GM23248 (cell line): ENCODE measurements at regions not wholly inside any gene's neighbourhood (a gene's known extent, or its start where the extent isn't known, plus 50 kb on each side); places are given as distances from the start of the nearest gene placed in this dataset.

Experiments
- DNase-seq: peaks from one replicate; pipeline ENCODE4 v3.0.0-alpha.2; 2015
- H2AFZ ChIP-seq: fragments of 200-600 bp; sonication (generic); 2 replicates; pipeline ENCODE4 v1.6.1; 2016; ENCODE audit warnings: antibody characterized with exemption
- H3F3A ChIP-seq: fragments of 200-600 bp; sonication (generic); 2 replicates; pipeline ENCODE4 v1.6.1; 2016; ENCODE audit warnings: mild to moderate bottlenecking, antibody characterized with exemption, mixed run types; ENCODE audit not compliant: insufficient read depth
- H3K27ac ChIP-seq: fragments of 200-600 bp; sonication (generic); 2 replicates; pipeline ENCODE4 v1.5.1; 2016; ENCODE audit warnings: mild to moderate bottlenecking
- H3K27me3 ChIP-seq: fragments of 200-600 bp; sonication (generic); replicated peaks from 2 replicates; pipeline ENCODE4 v1.6.1; 2016; ENCODE audit warnings: mild to moderate bottlenecking; ENCODE audit not compliant: insufficient read depth
- H3K36me3 ChIP-seq: fragments of 200-600 bp; sonication (generic); 2 replicates; pipeline ENCODE4 v1.6.1; 2016; ENCODE audit warnings: low read depth, mild to moderate bottlenecking
- H3K4me1 ChIP-seq: fragments of 200-600 bp; sonication (generic); 2 replicates; pipeline ENCODE4 v1.6.1; 2016; ENCODE audit warnings: mild to moderate bottlenecking; ENCODE audit not compliant: insufficient read depth
- H3K4me2 ChIP-seq: fragments of 200-600 bp; sonication (generic); one replicate; pipeline ENCODE4 v1.6.1; 2016; ENCODE audit warnings: mild to moderate bottlenecking; ENCODE audit not compliant: unreplicated experiment
- H3K4me3 ChIP-seq: fragments of 200-600 bp; sonication (generic); 2 replicates; pipeline ENCODE4 v1.5.1; 2016; ENCODE audit warnings: mild to moderate bottlenecking
- H3K79me2 ChIP-seq: fragments of 200-600 bp; sonication (generic); 2 replicates; pipeline ENCODE4 v1.6.1; 2016; ENCODE audit warnings: mild to moderate bottlenecking; ENCODE audit not compliant: insufficient read depth
- H3K9ac ChIP-seq: fragments of 200-600 bp; sonication (generic); 2 replicates; pipeline ENCODE4 v1.6.1; 2016; ENCODE audit warnings: mild to moderate bottlenecking
- H3K9me2 ChIP-seq: fragments of 200-600 bp; sonication (generic); 2 replicates; pipeline ENCODE4 v1.6.1; 2016; ENCODE audit warnings: mixed run types, mild to moderate bottlenecking, moderate library complexity; ENCODE audit not compliant: insufficient read depth
- H3K9me3 ChIP-seq: fragments of 200-600 bp; sonication (generic); one replicate; pipeline ENCODE4 v1.6.1; 2017; ENCODE audit warnings: low read depth
- H4K20me1 ChIP-seq: fragments of 200-600 bp; sonication (generic); 2 replicates; pipeline ENCODE4 v1.6.0; 2016; ENCODE audit not compliant: insufficient read depth
- EZH2 ChIP-seq: fragments of 200-600 bp; sonication (generic); IDR thresholded peaks from 2 replicates; pipeline ENCODE4 v1.6.1; 2018; ENCODE audit warnings: antibody characterized with exemption, mild to moderate bottlenecking; ENCODE audit not compliant: insufficient read depth, poor library complexity, severe bottlenecking
- EZH2phosphoT487 ChIP-seq: fragments of 200-600 bp; sonication (generic); IDR thresholded peaks from 2 replicates; pipeline ENCODE4 v1.6.1; 2018; ENCODE audit warnings: antibody characterized with exemption, moderate library complexity, mild to moderate bottlenecking, low read depth; ENCODE audit not compliant: insufficient read depth
- WGBS, 2 experiments: methylation state at CpG; one replicate each; pipeline ENCODE4 v1.1.6; 2015 to 2017; ENCODE audit warnings: low lambda C conversion rate in 2 of 2, low coverage in 1 of 2; ENCODE audit errors: missing lambda C conversion rate in 2 of 2; 5-methylcytosine and 5-hydroxymethylcytosine counted together
- in situ Hi-C: fragments of 300-500 bp; cut with MboI; formaldehyde crosslinking; loops from 2 replicates; pipeline ENCODE4 v1.15.0; 2020

DNA sequence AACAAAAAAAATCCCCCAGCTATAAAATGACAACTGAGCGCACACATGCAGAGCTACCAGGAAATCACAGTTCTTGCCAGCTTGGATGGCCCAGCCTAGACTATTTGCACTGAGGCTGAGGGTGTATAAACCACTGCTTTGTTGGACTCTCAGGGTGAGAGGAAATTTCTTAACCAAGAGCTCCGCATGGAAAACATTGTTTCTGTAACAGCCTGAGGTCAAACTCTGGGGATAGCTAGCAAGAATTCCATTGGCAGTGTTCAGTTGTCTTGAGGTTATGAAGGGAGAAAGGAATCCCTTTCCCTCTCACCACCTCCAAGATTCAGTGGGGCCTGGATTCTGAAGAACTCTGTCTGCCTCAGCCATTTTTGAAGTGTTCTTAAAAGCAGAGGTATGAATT lies 360.0 kb downstream of the OSTF1 start:
- DNase-seq, result peak; percentile 6
- in situ Hi-C loops, result no loop called here

DNA sequence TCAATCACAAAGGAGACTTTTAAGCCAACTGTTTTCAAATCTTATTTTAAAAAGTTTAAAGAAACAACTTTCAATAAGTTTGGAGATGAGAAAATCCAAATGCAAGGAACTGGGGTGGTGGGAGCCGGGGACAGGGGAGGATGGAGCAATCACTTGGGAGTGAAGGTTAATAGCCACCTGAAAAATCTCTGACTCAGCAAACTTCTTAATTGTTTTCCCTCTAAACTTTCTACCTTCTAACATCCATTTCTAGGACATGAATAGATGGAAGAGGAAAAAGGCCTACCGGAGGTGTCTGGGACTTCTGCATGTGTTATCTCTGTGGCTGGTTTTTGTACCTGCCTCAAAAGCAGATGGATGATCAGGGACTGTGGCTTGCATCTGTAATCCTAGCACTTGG lies 360.6 kb downstream of the OSTF1 start:
- Histone ChIP-seq H3K4me1 (no peaks in the 10 kb centered on the region), H2AFZ (no peak overlapping the region), H3K79me2 (no peaks in the 10 kb centered on the region), H3F3A (no peaks in the 10 kb centered on the region), H4K20me1 (no peaks in the 10 kb centered on the region), H3K9ac (no peak overlapping the region), H3K4me3 (no peak overlapping the region), H3K9me2 (no peaks in the 10 kb centered on the region), H3K9me3 (no peaks in the 10 kb centered on the region), H3K36me3 (no peaks in the 10 kb centered on the region), H3K4me2 (no peak overlapping the region), H3K27ac (no peak overlapping the region), H3K27me3 (no peaks in the 10 kb centered on the region)
- TF ChIP-seq EZH2 (no peak), EZH2phosphoT487 (no peak)
- WGBS, 2 experiments, result 45 to 63% methylated on average over 2 of the region's 2 CpGs
- in situ Hi-C loops, result no loop called here
- DNase-seq, result no peak

More for the DNA sequence above, 360.0 kb downstream of the OSTF1 start:
- Histone ChIP-seq H3K27ac (no peak overlapping the region), H3K9ac (no peak overlapping the region), H3K36me3 (no peaks in the 10 kb centered on the region), H3K9me3 (no peaks in the 10 kb centered on the region), H3K27me3 (no peaks in the 10 kb centered on the region), H3K4me1 (no peaks in the 10 kb centered on the region), H3K4me3 (no peak overlapping the region), H2AFZ (no peak overlapping the region), H3K4me2 (no peak overlapping the region), H3K9me2 (no peaks in the 10 kb centered on the region), H4K20me1 (no peaks in the 10 kb centered on the region), H3F3A (no peaks in the 10 kb centered on the region), H3K79me2 (no peaks in the 10 kb centered on the region)
- TF ChIP-seq EZH2phosphoT487 (no peak), EZH2 (no peak)
- WGBS, 2 experiments, result 2 to 3% methylated on average over 2 of the region's 2 CpGs

DNA sequence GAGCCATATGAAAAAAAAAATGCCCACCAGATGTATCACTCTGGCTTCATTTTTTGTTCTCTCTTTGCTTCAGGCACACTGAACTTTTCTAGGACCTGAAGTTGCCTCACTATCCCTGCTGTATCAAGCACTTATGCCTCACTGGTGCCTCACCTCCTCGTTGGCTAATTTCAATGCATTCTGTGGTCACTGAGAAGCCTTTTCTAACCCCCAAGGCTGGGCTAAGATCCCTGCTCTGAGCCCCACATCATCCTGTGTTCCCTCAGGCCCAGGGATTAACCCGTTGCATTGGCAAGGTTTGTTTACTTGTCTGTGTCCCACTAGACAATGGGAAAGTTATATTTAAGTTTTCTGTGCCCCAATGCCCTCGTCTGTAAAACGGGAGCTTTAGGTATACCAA lies 362.7 kb downstream of the OSTF1 start:
- Histone ChIP-seq H3K4me1 (no peaks in the 10 kb centered on the region), H3K4me3 (no peak overlapping the region), H3K27ac (no peak overlapping the region), H3K9me3 (no peaks in the 10 kb centered on the region), H3K9ac (no peak overlapping the region), H2AFZ (no peak overlapping the region), H3K9me2 (no peaks in the 10 kb centered on the region), H3F3A (no peaks in the 10 kb centered on the region), H3K4me2 (no peak overlapping the region), H3K36me3 (no peaks in the 10 kb centered on the region), H4K20me1 (no peaks in the 10 kb centered on the region), H3K27me3 (no peaks in the 10 kb centered on the region), H3K79me2 (no peaks in the 10 kb centered on the region)
- 1 to 2% methylated on average over 4 of the region's 4 CpGs for WGBS, 2 experiments
- DNase-seq, result peak; percentile 2
- TF ChIP-seq EZH2phosphoT487, result no peak
- TF ChIP-seq EZH2, result no peak
- in situ Hi-C loops, result no loop called here

DNA sequence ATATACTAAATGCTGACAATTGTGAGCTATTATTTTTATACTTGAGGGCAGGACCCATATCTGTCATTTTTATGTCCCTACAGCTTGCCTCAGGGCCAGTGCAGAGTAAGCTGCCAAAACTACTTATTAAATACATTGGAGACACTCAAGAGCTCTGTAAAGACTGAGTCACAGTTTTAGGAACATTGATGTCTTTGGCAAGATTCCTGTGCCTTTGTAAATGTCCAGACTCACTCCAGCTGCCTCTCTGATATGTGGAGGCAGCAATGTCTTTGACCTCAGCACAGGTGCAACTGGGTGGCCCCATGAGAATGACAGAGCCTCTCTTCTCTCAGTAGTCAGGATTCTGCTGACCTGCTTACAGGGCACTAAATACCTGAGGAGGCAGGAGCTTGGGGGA lies 363.2 kb downstream of the OSTF1 start:
- Histone ChIP-seq H3K27ac (no peak overlapping the region), H4K20me1 (no peaks in the 10 kb centered on the region), H3K9me2 (no peaks in the 10 kb centered on the region), H3F3A (no peaks in the 10 kb centered on the region), H2AFZ (no peak overlapping the region), H3K4me2 (no peak overlapping the region), H3K9ac (no peak overlapping the region), H3K79me2 (no peaks in the 10 kb centered on the region), H3K9me3 (no peaks in the 10 kb centered on the region), H3K36me3 (no peaks in the 10 kb centered on the region), H3K27me3 (no peaks in the 10 kb centered on the region), H3K4me1 (no peaks in the 10 kb centered on the region), H3K4me3 (no peak overlapping the region)
- TF ChIP-seq EZH2 (no peak), EZH2phosphoT487 (no peak)
- peak; percentile 4 for DNase-seq
- in situ Hi-C loops, result no loop called here

DNA sequence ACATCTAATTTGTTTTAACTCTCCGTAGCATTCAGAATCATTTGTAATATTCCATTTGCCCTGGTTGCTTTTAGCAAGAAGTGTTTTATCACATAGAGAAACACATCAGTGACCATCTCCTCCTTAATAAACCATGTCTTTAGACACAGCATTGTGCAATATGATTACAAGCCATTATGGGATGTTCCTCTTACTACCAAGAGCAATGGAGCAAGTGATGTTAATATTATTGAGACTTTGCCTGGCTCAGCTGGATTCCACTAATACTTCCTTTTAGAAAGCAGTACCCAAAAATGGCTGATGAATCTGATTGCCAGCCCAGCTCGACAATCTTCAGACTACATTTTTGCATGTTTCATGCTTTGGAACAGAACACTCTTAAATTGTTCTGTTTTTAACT lies 364.2 kb downstream of the OSTF1 start:
- WGBS, 2 experiments, result 0 to 2% methylated on average over 2 of the region's 2 CpGs
- DNase-seq, result no peak
- TF ChIP-seq EZH2phosphoT487, result no peak
- TF ChIP-seq EZH2, result no peak

More for the DNA sequence above, 364.2 kb downstream of the OSTF1 start:
- H3F3A ChIP-seq, result no peaks in the 10 kb centered on the region
- H3K9me2 ChIP-seq, result no peaks in the 10 kb centered on the region
- H3K79me2 ChIP-seq, result no peaks in the 10 kb centered on the region
- no peaks in the 10 kb centered on the region for H3K27me3 ChIP-seq
- no peak overlapping the region for H3K4me3 ChIP-seq
- in situ Hi-C loops, result no loop called here
- H3K4me1 ChIP-seq, result no peaks in the 10 kb centered on the region
- H2AFZ ChIP-seq, result no peak overlapping the region
- H3K9ac ChIP-seq, result no peak overlapping the region
- no peaks in the 10 kb centered on the region for H4K20me1 ChIP-seq
- H3K9me3 ChIP-seq, result no peaks in the 10 kb centered on the region
- H3K27ac ChIP-seq, result no peak overlapping the region
- no peak overlapping the region for H3K4me2 ChIP-seq
- H3K36me3 ChIP-seq, result no peaks in the 10 kb centered on the region
